ENCODE measurements at regions not wholly inside any gene's neighbourhood (a gene's known extent, or its start where the extent isn't known, plus 50 kb on each side); places are given as distances from the start of the nearest gene placed in this dataset.

DNA sequence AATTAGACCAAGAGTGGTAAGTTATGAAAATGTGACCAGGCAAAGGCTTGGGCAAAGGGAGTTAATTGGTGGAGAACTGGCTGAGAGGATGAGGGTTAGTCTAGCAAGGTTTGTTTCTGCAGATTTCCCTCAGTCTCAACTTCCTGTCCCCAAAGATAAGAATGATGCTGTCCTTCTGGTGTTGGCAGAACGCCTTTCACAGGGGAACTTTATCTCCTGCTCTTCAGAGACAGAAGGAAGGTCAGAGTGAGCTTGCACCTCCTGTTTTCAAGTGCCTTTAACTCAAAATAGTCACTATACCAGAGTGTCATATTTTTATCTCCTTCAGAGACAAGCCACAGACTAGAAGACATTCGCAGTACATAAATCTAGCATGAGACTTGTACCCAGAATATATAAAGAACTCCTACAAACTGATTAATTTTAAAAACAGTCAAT, 95.7 kb downstream of the TEX51 start:
- intact Hi-C loops (cut with DNase I; ENCODE audit: low total_unique reads) = no loop called here
- no peak overlapping the region for H3K4me3 ChIP-seq (ENCODE audit: low read depth, poor library complexity, severe bottlenecking)
- no peak for DNase-seq (ENCODE audit: low spot score in 2 of 2)
- 79 to 87% methylated on average over 2 of the region's 2 CpGs for WGBS, 2 donors
- TF ChIP-seq, protein P1, sequence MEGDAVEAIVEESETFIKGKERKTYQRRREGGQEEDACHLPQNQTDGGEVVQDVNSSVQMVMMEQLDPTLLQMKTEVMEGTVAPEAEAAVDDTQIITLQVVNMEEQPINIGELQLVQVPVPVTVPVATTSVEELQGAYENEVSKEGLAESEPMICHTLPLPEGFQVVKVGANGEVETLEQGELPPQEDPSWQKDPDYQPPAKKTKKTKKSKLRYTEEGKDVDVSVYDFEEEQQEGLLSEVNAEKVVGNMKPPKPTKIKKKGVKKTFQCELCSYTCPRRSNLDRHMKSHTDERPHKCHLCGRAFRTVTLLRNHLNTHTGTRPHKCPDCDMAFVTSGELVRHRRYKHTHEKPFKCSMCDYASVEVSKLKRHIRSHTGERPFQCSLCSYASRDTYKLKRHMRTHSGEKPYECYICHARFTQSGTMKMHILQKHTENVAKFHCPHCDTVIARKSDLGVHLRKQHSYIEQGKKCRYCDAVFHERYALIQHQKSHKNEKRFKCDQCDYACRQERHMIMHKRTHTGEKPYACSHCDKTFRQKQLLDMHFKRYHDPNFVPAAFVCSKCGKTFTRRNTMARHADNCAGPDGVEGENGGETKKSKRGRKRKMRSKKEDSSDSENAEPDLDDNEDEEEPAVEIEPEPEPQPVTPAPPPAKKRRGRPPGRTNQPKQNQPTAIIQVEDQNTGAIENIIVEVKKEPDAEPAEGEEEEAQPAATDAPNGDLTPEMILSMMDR (IDR thresholded peaks at IDR 0.05) = no peak
- no peak for TF ChIP-seq POLR2A (IDR thresholded peaks at IDR 0.05)

DNA sequence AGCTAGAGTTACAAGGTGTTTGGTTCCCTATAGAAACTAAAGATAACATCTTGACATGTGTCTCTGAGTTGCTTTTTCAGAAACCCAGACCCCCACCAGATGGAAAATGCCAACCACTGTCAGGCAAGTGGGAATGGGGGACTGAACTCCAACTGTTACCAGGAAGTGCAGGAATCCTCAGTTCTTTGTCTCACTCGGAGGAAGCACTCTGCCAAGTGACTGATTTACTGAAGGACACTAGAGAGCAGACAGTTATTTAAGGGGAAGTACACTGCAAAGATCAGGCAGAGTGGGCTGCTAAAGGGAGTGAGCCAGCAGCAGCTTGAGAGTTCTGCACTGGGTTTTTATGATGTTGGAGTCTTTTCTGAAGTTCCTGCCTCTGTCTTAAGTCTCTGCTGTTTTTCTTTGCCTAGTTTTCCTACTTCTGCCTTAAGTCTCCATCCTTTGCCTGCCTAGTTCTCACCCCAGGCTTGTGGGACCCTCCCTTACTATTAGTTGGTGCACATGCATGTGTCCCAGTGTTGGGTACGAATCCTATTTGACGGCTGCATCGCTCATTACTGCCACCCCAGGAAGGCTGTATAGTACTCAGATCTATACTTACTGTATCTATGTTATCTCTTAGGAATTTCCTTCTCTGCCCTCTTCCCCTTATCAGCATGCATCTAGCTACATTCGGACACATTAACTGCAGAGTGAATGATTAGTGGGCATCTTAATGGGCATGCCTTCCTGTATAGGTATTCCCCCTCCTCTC, 97.1 kb downstream of the TEX51 start:
- TF ChIP-seq POLR2A (IDR thresholded peaks at IDR 0.05) = no peak
- TF ChIP-seq, protein P1 (IDR thresholded peaks at IDR 0.05) = no peak
- 45 to 55% methylated on average over 5 of the region's 5 CpGs for WGBS, 2 donors
- intact Hi-C loops (cut with DNase I; ENCODE audit: low total_unique reads) = no loop called here
- H3K4me3 ChIP-seq (ENCODE audit: low read depth, poor library complexity, severe bottlenecking) = no peak overlapping the region
- peak in 1 of 2 donors; percentile 9 for DNase-seq (ENCODE audit: low spot score in 2 of 2)

DNA sequence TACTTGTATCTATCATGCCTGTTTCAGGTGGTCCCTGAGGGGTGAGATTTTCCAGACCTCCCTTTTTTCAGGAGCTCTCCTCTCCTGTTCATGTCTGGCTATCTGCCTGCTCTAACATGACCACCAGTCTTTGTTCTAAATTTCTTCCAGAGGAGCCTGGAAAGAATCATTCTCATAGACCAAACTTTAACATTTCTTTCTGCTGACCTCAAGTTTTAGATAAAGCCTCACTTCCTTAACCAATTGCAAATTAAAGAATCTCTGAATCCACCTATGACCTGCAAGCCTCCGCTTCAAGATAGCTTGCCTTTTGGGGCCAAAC, 97.6 kb downstream of the TEX51 start:
- TF ChIP-seq, protein P1 (IDR thresholded peaks at IDR 0.05) = no peak
- no peak for TF ChIP-seq POLR2A (IDR thresholded peaks at IDR 0.05)
- DNase-seq (ENCODE audit: low spot score in 2 of 2) = no peak
- intact Hi-C loops (cut with DNase I; ENCODE audit: low total_unique reads) = no loop called here
- 83 to 85% methylated on average over 1 of the region's 1 CpG for WGBS, 2 donors
- no peak overlapping the region for H3K4me3 ChIP-seq (ENCODE audit: low read depth, poor library complexity, severe bottlenecking)
